ENCODE measurements at regions not wholly inside any gene's neighbourhood (a gene's known extent, or its start where the extent isn't known, plus 50 kb on each side); places are given as distances from the start of the nearest gene placed in this dataset.

- TF ChIP-seq CTCF (IDR thresholded peaks at IDR 0.05) (no peak), EP300 (IDR thresholded peaks at IDR 0.05) (no peak), POLR2AphosphoS5 (IDR thresholded peaks at IDR 0.05) (no peak)
Observed at GRCh38 chr1:203985676-203986075, 87.2 kb upstream of the SOX13 start.
